Brain microvascular endothelial cell (primary cell): ENCODE measurements at regions not wholly inside any gene's neighbourhood (a gene's known extent, or its start where the extent isn't known, plus 50 kb on each side); places are given as distances from the start of the nearest gene placed in this dataset.

ENCODE experiments used
- DNase-seq: peaks from one replicate; pipeline ENCODE4 v3.0.0-alpha.2; 2020
- H3K27ac ChIP-seq: fragments of 250-450 bp; sonication (Bioruptor Pico); 2 replicates; pipeline ENCODE4 v1.5.1; 2020; ENCODE audit warnings: mild to moderate bottlenecking, moderate library complexity
- H3K27me3 ChIP-seq: fragments of 250-450 bp; sonication (Bioruptor Pico); replicated peaks from 2 replicates; pipeline ENCODE4 v1.5.1; 2020; ENCODE audit warnings: mild to moderate bottlenecking
- H3K36me3 ChIP-seq: fragments of 250-450 bp; sonication (Bioruptor Pico); replicated peaks from 2 replicates; pipeline ENCODE4 v1.5.1; 2020; ENCODE audit warnings: mild to moderate bottlenecking
- H3K4me3 ChIP-seq: 2 replicates; pipeline ENCODE4 v1.5.1; 2011; ENCODE audit warnings: low read depth, mild to moderate bottlenecking, control low read depth, low read length, moderate library complexity
- CTCF ChIP-seq: IDR thresholded peaks from 2 replicates; pipeline ENCODE4 v1.5.1; 2011; ENCODE audit warnings: low read depth, mild to moderate bottlenecking, moderate library complexity, low read length, control low read depth, inconsistent platforms; ENCODE audit errors: missing control alignments
- in situ Hi-C: cut with HindIII; loops from 2 replicates; pipeline ENCODE4 v1.10.0; 2017; ENCODE audit warnings: low sequenced_read_pairs, low pct_ligation_motif_present

- H3K27me3 ChIP-seq: no peaks in the 10 kb centered on the region
- DNase-seq: no peak
- no peaks in the 10 kb centered on the region for H3K36me3 ChIP-seq
- H3K27ac ChIP-seq: no peak overlapping the region
- TF ChIP-seq CTCF: no peak
- H3K4me3 ChIP-seq: no peak overlapping the region
- in situ Hi-C loops: no loop called here
Measured at GRCh38 chr21:24896735-24897124, 710.6 kb downstream of the MRPL39 start.

- Histone ChIP-seq H3K4me3 (no peak overlapping the region), H3K27ac (no peak overlapping the region), H3K36me3 (no peaks in the 10 kb centered on the region), H3K27me3 (no peaks in the 10 kb centered on the region)
- no peak for DNase-seq
- peak; percentile 54 for TF ChIP-seq CTCF
- in situ Hi-C loops: no loop called here
Measured at GRCh38 chr21:24895885-24896734, 711.2 kb downstream of the MRPL39 start.

- no peaks in the 10 kb centered on the region for H3K36me3 ChIP-seq
- no peak overlapping the region for H3K4me3 ChIP-seq
- DNase-seq: no peak
- in situ Hi-C loops: no loop called here
- no peak for TF ChIP-seq CTCF
- H3K27me3 ChIP-seq: no peaks in the 10 kb centered on the region
- no peak overlapping the region for H3K27ac ChIP-seq
Measured at GRCh38 chr21:24894324-24894723, 713.0 kb downstream of the MRPL39 start.

GRCh38 chr21:24890021-24890420 is 717.3 kb downstream of the MRPL39 start:
- no peak overlapping the region for H3K4me3 ChIP-seq

GRCh38 chr21:24881506-24881905 is 725.8 kb downstream of the MRPL39 start:
- in situ Hi-C loops: no loop called here

More at GRCh38 chr21:24890021-24890420, 717.3 kb downstream of the MRPL39 start:
- Histone ChIP-seq H3K27me3 (no peaks in the 10 kb centered on the region), H3K27ac (no peak overlapping the region), H3K36me3 (no peaks in the 10 kb centered on the region)
- no peak for TF ChIP-seq CTCF
- in situ Hi-C loops: no loop called here
- no peak for DNase-seq

More at GRCh38 chr21:24881506-24881905, 725.8 kb downstream of the MRPL39 start:
- H3K36me3 ChIP-seq: no peaks in the 10 kb centered on the region
- no peak for TF ChIP-seq CTCF
- no peak for DNase-seq
- H3K27me3 ChIP-seq: no peaks in the 10 kb centered on the region
- H3K27ac ChIP-seq: no peak overlapping the region
- no peak overlapping the region for H3K4me3 ChIP-seq
